Stimulated activated effector memory CD8-positive, alpha-beta T cell treated with anti-CD3 and anti-CD28 coated beads, Interleukin-12 subunit alpha, Interleukin-12 subunit beta, amount 100 ng/mL, for 72 hours (primary cell): ENCODE measurements at regions not wholly inside any gene's neighbourhood (a gene's known extent, or its start where the extent isn't known, plus 50 kb on each side); places are given as distances from the start of the nearest gene placed in this dataset.
"Not testable (repeated sequence)": the region's sequence is repeated elsewhere in the genome, so short reads cannot be mapped to it uniquely, and the experiment has no call there.

ENCODE experiments used
- ATAC-seq: fragments of 150-1000 bp; cut with Tn5 transposase; 2 replicates; pipeline ENCODE4 v1.10.0; 2021
- DNase-seq, 2 donors: peaks; one replicate each; pipeline ENCODE4 v3.0.0; 2021 to 2022; ENCODE audit warnings: low spot score in 2 of 2
- H3K27ac Mint-ChIP-seq: one replicate; pipeline ENCODE4 v1.8.0; 2022; ENCODE audit warnings: mild to moderate bottlenecking, mixed read lengths
- H3K36me3 Mint-ChIP-seq: one replicate; pipeline ENCODE4 v1.8.0; 2022; ENCODE audit warnings: mild to moderate bottlenecking, mixed read lengths
- H3K4me1 Mint-ChIP-seq: one replicate; pipeline ENCODE4 v1.8.0; 2022; ENCODE audit warnings: mixed read lengths
- H3K4me3 Mint-ChIP-seq: one replicate; pipeline ENCODE4 v1.8.0; 2022; ENCODE audit warnings: mild to moderate bottlenecking, mixed read lengths
- H3K9me3 Mint-ChIP-seq: one replicate; pipeline ENCODE4 v1.8.0; 2022; ENCODE audit warnings: mixed read lengths

DNA sequence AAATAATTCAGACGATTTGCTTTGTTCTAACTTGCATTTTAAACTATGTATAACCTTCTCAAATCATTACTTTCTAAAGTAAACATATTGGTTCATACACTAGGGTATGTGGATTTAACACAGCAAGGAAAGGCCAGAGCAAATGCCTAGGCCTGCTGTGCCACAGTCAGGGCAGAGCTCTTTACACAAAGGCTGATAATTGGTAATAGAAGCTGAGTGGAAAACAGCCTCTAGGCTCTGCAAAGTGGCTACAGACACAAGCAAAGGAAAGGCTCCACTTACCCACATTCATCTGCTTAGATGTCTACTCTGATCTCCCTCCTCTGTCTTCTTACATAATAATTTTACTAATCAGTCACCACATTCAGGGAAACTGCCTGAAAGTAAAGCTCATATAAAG is 382.9 kb downstream of the OLFM4 start:
- no peaks in the 10 kb centered on the region for H3K36me3 Mint-ChIP-seq
- DNase-seq (no peak), ATAC-seq (no peak)
- no peak overlapping the region for H3K27ac Mint-ChIP-seq
- H3K4me1 Mint-ChIP-seq, result no peaks in the 10 kb centered on the region
- no peak overlapping the region for H3K4me3 Mint-ChIP-seq
- H3K9me3 Mint-ChIP-seq, result peaks cover 3% of the 10 kb centered on the region

DNA sequence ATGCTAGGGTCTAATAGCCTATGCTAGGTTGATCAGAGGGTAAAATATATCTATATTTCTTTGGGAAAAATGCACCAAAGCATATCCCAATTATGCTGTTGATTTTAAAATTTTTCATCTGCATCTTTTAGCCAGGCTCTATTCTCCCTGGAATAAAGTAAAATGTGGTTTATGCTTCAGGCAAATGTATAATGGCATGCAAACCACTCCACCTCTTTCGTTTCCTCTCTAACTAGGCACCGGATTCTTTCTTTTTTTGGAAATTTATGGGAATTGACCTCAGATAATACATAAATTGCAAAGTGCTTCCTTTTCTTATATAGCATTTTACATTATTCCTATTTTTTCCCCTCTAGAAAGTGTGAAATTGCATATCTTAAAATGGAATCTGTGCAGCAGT is 386.5 kb downstream of the OLFM4 start:
- ATAC-seq (no peak), DNase-seq (no peak)
- Mint-ChIP-seq H3K9me3 (peaks cover 3% of the 10 kb centered on the region), H3K27ac (no peak overlapping the region), H3K4me1 (no peaks in the 10 kb centered on the region), H3K4me3 (no peak overlapping the region), H3K36me3 (no peaks in the 10 kb centered on the region)

- DNase-seq, result no peak
- ATAC-seq, result no peak
- Mint-ChIP-seq H3K9me3 (peaks cover 3% of the 10 kb centered on the region), H3K4me3 (no peak overlapping the region), H3K27ac (no peak overlapping the region), H3K4me1 (no peaks in the 10 kb centered on the region), H3K36me3 (no peaks in the 10 kb centered on the region)
Observed at GRCh38 chr13:53417601-53418000, 389.0 kb downstream of the OLFM4 start.

DNA sequence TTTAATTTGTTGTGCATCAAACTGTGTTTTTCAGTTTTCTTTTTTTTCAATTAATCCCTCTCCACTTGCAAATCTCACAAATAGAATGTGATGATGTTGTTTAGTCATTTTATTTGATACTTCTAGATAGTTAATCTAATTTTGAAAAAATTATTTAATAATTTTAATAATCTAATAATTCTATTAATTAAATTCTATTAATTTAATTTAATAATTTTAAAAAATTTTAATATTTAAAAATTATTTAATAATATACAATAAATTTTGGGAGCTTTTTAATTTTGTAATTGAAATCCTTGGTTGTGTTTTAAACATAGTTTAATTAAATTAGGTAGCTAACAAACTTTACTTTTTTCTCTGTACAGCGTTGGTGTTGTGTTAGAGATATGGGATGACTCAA is 393.8 kb downstream of the OLFM4 start:
- Mint-ChIP-seq H3K4me3 (no peak overlapping the region), H3K27ac (no peak overlapping the region)

GRCh38 chr13:53436396-53436795 is 407.8 kb downstream of the OLFM4 start:
- H3K36me3 Mint-ChIP-seq, result no peaks in the 10 kb centered on the region
- ATAC-seq, result no peak
- DNase-seq, result no peak
- H3K9me3 Mint-ChIP-seq, result no peaks in the 10 kb centered on the region
- no peak overlapping the region for H3K4me3 Mint-ChIP-seq
- H3K27ac Mint-ChIP-seq, result no peak overlapping the region
- H3K4me1 Mint-ChIP-seq, result no peaks in the 10 kb centered on the region

More for the DNA sequence above, 393.8 kb downstream of the OLFM4 start:
- DNase-seq (no peak), ATAC-seq (no peak)
- H3K36me3 Mint-ChIP-seq, result no peaks in the 10 kb centered on the region
- no peaks in the 10 kb centered on the region for H3K9me3 Mint-ChIP-seq
- H3K4me1 Mint-ChIP-seq, result no peaks in the 10 kb centered on the region

DNA sequence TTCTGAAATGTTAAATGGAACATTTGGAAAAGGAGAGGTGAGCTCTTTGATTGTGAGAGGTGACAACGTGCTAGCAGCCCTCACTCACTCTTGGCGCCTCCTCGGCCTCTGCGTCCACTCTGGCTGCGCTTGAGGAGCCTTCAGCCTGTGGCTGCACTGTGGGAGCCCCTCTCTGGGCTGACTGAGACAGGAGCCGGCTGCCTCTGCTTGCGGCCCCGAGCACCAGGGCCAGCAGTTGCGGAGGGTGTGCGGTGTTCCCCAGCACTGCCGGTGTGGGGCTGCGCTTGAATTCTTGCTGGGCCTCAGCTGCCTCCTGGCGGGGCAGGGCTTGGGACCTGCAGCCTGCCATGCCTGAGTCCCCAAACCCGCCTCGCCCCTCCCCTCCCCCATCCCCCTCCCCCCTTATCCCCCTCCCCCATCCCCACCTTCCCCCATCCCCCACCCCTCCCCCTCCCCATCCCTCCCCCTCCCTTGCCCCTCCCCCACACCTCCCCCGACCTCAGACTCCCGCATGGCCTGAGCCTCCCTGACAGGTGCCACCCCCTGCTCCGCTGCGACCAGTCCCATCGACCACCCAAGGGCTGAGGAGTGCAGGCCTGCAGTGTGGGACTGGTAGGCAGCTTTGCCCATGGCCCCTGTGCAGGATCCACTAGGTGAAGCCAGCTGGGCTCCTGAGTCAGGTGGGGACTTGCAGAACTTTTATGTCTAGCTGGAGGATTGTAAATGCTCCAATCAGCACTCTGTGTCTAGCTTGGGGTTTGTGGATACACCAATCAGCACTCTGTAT is 411.0 kb downstream of the OLFM4 start:
- H3K36me3 Mint-ChIP-seq, result no peaks in the 10 kb centered on the region
- no peaks in the 10 kb centered on the region for H3K4me1 Mint-ChIP-seq
- no peak for ATAC-seq
- H3K9me3 Mint-ChIP-seq, result peaks cover 2% of the 10 kb centered on the region
- no peak for DNase-seq
- H3K27ac Mint-ChIP-seq, result no peak overlapping the region
- no peak overlapping the region for H3K4me3 Mint-ChIP-seq

- Mint-ChIP-seq H3K27ac (no peak overlapping the region), H3K4me3 (no peak overlapping the region), H3K4me1 (no peaks in the 10 kb centered on the region), H3K36me3 (no peaks in the 10 kb centered on the region), H3K9me3 (peaks cover 6% of the 10 kb centered on the region)
- ATAC-seq (no peak), DNase-seq (no peak)
Observed at GRCh38 chr13:53442979-53443378, 414.4 kb downstream of the OLFM4 start.

DNA sequence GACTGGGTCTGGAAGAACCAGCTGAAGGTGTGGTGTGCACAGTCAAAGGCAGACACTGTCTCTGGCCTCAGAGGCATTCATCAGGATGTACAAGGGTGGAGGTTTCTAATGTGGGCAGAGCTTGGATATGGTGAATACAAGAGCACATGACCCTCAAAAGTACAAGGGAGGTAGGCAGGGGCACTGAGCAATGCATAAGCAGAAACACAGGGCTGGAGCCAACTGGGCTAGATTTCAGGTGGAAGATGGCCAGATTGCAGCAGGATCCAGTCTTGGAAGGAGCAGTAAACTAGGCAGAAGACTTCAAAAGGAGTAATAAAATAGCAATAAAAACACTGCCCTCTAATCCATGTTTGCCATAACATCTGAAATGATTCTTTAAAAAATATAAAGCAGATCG is 417.1 kb downstream of the OLFM4 start:
- no peak overlapping the region for H3K4me3 Mint-ChIP-seq

DNA sequence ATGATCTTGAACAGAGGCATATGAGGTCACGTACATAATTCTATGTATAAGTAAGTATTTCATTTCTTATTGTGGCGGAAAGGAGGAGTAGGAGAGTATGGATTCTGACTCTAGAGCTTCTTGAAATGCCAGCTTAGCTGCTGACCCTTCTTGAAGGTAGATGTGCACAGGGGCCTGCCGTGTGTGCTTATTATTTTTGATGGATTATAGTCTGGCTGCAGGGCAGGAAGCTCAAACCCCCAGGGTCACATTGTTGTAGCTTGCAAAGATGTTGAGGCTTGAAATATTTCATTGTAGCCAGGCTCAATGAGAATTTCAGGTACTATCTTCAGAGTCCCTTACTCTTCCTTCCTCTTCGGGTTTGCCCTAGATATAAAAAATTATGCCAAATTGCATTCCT is 418.8 kb downstream of the OLFM4 start:
- no peak for ATAC-seq
- Mint-ChIP-seq H3K4me1 (no peaks in the 10 kb centered on the region), H3K36me3 (no peaks in the 10 kb centered on the region), H3K9me3 (peaks cover 16% of the 10 kb centered on the region), H3K27ac (no peak overlapping the region), H3K4me3 (no peak overlapping the region)
- DNase-seq, result no peak

More for the DNA sequence above, 417.1 kb downstream of the OLFM4 start:
- Mint-ChIP-seq H3K36me3 (no peaks in the 10 kb centered on the region), H3K4me1 (no peaks in the 10 kb centered on the region), H3K9me3 (peaks cover 16% of the 10 kb centered on the region), H3K27ac (no peak overlapping the region)
- ATAC-seq (no peak), DNase-seq (no peak)

DNA sequence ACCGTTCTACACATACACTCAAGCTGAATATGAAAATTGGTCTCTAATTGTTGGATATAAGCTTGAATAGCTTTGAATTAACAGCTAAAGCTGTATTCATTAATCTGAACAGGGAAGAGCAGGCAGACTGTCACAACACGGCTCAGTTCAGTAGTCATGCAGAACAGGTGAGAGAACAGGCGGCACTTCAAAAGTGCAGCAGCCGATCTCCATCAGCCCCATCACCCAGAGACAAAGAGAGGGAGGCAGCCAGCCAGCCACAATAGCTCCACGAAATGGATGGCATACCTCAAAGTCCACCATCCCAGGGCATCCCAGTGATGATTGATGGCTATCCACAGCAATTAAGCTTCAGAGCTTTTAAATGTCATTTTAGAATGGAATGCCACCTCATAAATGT is 419.2 kb downstream of the OLFM4 start:
- Mint-ChIP-seq H3K27ac (no peak overlapping the region), H3K4me1 (no peaks in the 10 kb centered on the region), H3K36me3 (no peaks in the 10 kb centered on the region), H3K9me3 (peaks cover 16% of the 10 kb centered on the region), H3K4me3 (no peak overlapping the region)
- DNase-seq (no peak), ATAC-seq (no peak)

DNA sequence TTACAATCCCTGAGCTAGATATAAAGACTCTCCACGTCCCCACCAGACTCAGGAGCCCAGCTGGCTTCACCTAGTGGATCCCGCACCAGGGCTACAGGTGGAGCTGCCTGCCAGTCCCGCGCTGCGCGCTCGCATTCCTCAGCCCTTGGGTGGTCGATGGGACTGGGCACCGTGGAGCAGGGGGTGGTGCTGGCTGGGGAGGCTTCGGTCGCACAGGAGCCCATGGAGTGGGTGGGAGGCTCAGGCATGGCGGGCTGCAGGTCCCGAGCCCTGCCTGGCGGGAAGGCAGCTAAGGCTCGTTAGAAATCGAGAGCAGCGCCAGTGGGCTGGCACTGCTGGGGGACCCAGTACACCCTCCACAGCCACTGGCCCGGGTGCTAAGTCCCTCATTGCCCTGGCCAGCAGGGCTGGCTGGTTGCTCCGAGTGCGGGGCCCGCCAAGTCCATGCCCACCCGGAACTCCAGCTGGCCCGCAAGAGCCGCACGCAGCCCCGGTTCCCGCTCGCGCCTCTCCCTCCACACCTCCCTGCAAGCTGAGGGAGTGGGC is 423.7 kb downstream of the OLFM4 start:
- not testable (repeated sequence) for H3K4me3 Mint-ChIP-seq, DNase-seq, ATAC-seq, H3K4me1 Mint-ChIP-seq, H3K27ac Mint-ChIP-seq, H3K36me3 Mint-ChIP-seq
- peaks cover 12% of the 10 kb centered on the region for H3K9me3 Mint-ChIP-seq

DNA sequence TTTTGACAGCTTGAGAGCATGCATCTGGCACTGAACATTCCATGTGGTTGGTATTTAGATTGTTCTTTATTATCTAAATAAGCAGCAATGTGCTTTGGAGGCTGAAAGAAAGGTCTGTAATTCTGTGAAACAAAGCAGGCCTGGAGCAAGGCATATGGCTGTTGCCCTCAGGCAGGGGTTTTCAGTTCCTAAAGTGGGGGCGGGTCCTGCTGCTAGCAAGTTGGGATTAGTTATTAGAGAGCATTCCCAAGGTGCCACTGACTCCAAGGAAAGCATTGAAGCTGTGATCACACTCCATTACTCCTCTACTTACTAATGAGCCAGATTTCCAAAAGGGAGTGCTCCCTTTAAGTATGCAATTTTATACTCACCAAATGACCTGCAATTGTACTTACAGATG is 432.2 kb downstream of the OLFM4 start:
- ATAC-seq, result no peak
- Mint-ChIP-seq H3K27ac (no peak overlapping the region), H3K4me3 (no peak overlapping the region)

DNA sequence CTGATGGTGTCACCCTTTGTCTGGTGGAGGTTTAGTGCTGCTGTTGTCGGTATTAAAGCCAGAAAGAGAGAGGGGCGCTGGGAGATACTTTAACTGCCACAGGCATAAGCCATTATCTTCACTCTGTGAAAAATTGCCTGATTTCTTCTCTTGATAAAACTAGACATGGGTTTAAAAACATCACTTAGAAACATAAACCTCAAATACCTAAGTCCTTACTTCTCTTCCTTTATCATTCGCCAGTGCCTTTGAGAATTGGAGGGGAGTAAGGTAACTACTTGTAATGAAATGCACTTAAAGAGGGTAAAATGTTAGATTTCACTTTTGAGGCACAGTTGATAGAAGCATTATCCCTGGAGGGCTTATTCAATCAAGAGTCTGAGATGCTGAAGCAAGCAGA is 434.5 kb downstream of the OLFM4 start:
- Mint-ChIP-seq H3K4me1 (no peaks in the 10 kb centered on the region), H3K36me3 (no peaks in the 10 kb centered on the region), H3K9me3 (peaks cover 19% of the 10 kb centered on the region), H3K27ac (no peak overlapping the region), H3K4me3 (no peak overlapping the region)
- DNase-seq (no peak), ATAC-seq (no peak)

More for the DNA sequence above, 432.2 kb downstream of the OLFM4 start:
- H3K9me3 Mint-ChIP-seq, result peaks cover 17% of the 10 kb centered on the region
- no peaks in the 10 kb centered on the region for H3K36me3 Mint-ChIP-seq
- no peak for DNase-seq
- no peaks in the 10 kb centered on the region for H3K4me1 Mint-ChIP-seq

DNA sequence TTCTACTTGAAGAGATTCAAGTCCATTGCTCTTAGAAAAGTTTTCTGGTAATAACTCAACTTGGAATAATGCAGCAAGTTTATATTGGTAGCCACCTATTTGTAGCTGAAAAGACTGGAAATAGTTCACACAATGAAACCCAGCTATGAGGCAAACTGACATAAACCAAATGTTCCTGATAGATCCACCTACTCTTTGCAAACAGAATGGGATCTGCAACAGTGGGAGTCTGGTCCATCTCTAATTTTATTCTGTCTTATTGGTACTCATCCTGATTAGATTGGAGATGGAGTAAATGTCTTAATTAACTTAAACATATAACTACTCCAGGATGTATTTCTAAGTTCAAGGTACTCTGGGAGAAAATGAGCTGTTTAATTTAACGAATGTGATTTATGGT is 438.0 kb downstream of the OLFM4 start:
- H3K27ac Mint-ChIP-seq, result no peak overlapping the region
- peaks cover 18% of the 10 kb centered on the region for H3K9me3 Mint-ChIP-seq
- DNase-seq (no peak), ATAC-seq (no peak)
- H3K36me3 Mint-ChIP-seq, result no peaks in the 10 kb centered on the region
- H3K4me3 Mint-ChIP-seq, result no peak overlapping the region
- H3K4me1 Mint-ChIP-seq, result no peaks in the 10 kb centered on the region

DNA sequence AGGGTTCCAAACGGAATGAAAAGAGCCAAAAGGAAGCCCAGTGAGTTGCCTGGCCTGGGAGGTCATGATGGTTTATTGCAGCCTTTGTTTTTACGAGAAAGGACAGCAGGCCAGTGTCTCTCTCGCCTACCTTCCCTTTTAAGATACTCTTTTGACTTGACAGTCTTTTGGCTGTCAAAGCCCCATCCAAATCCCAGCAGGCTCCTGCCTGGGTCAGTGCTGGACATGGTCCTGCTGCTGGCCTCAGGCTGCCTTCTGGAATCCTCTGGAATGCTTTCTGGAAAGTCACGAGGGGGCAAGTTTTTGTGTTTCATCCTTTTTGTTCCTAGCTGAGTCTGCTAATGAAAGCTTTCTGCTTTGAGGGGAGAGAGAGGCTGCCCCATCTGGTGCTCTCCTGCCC is 444.8 kb downstream of the OLFM4 start:
- no peak overlapping the region for H3K4me3 Mint-ChIP-seq
- no peak overlapping the region for H3K27ac Mint-ChIP-seq
- H3K36me3 Mint-ChIP-seq, result no peaks in the 10 kb centered on the region
- no peak for DNase-seq
- H3K4me1 Mint-ChIP-seq, result no peaks in the 10 kb centered on the region
- H3K9me3 Mint-ChIP-seq, result peaks cover 16% of the 10 kb centered on the region
- ATAC-seq, result no peak

DNA sequence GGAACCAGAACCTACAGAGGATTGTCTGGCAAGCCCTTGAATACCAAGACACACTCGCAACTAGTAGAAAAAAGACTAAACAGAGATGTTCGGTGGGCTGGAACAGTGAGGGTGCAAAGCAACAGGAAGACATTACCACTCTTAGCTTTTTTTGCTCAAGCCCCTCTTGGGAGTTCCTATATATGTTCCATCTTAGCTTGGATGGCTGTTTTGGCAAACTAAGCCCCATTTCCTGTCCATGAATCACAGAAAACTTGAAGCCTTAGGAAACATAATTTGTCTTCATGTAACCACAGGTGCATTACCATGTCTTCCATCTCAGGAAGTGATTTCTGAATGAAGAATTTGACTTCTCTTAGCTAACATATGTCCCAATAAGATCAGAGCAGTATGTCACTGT is 446.3 kb downstream of the OLFM4 start:
- DNase-seq (no peak), ATAC-seq (no peak)
- no peak overlapping the region for H3K4me3 Mint-ChIP-seq
- H3K36me3 Mint-ChIP-seq, result no peaks in the 10 kb centered on the region
- H3K4me1 Mint-ChIP-seq, result no peaks in the 10 kb centered on the region
- H3K27ac Mint-ChIP-seq, result no peak overlapping the region
- H3K9me3 Mint-ChIP-seq, result peaks cover 21% of the 10 kb centered on the region
